ENCODE measurements at regions not wholly inside any gene's neighbourhood (a gene's known extent, or its start where the extent isn't known, plus 50 kb on each side); places are given as distances from the start of the nearest gene placed in this dataset.

- no peak for DNase-seq
Observed at GRCh38 chr16:54724346-54724925, 206.2 kb upstream of the IRX5 start.

- DNase-seq, result peak; percentile 8
Observed at GRCh38 chr16:54722210-54722676, 208.4 kb upstream of the IRX5 start.

- no peak for DNase-seq
Observed at GRCh38 chr16:54720259-54720658, 210.4 kb upstream of the IRX5 start.

- no peak for DNase-seq
Observed at GRCh38 chr16:54719624-54720023, 211.0 kb upstream of the IRX5 start.

GRCh38 chr16:54718376-54718775 is 212.3 kb upstream of the IRX5 start:
- DNase-seq, result no peak

GRCh38 chr16:54715011-54715410 is 215.7 kb upstream of the IRX5 start:
- no peak for DNase-seq

GRCh38 chr16:54712866-54713265 is 217.8 kb upstream of the IRX5 start:
- DNase-seq, result no peak

- DNase-seq, result no peak
Observed at GRCh38 chr16:54707813-54708212, 222.9 kb upstream of the IRX5 start.

GRCh38 chr16:54706406-54706805 is 224.3 kb upstream of the IRX5 start:
- DNase-seq, result no peak

- DNase-seq, result no peak
Observed at GRCh38 chr16:54703339-54703738, 227.3 kb upstream of the IRX5 start.

- no peak for DNase-seq
Observed at GRCh38 chr16:54699656-54700055, 231.0 kb upstream of the IRX5 start.

GRCh38 chr16:54697677-54698076 is 233.0 kb upstream of the IRX5 start:
- DNase-seq, result no peak

- no peak for DNase-seq
Observed at GRCh38 chr16:54696970-54697369, 233.7 kb upstream of the IRX5 start.

- peak; percentile 39 for DNase-seq
Observed at GRCh38 chr16:54696522-54696921, 234.1 kb upstream of the IRX5 start.

GRCh38 chr16:54694651-54695050 is 236.0 kb upstream of the IRX5 start:
- no peak for DNase-seq

- no peak for DNase-seq
Observed at GRCh38 chr16:54693864-54694263, 236.8 kb upstream of the IRX5 start.

- DNase-seq, result no peak
Observed at GRCh38 chr16:54690710-54691109, 240.0 kb upstream of the IRX5 start.

- no peak for DNase-seq
Observed at GRCh38 chr16:54690306-54690705, 240.4 kb upstream of the IRX5 start.

- DNase-seq, result no peak
Observed at GRCh38 chr16:54689072-54689865, 241.4 kb upstream of the IRX5 start.

- DNase-seq, result no peak
Observed at GRCh38 chr16:54688339-54688738, 242.3 kb upstream of the IRX5 start.

GRCh38 chr16:54687043-54687899 is 243.4 kb upstream of the IRX5 start:
- DNase-seq, result peak; percentile 22

- no peak for DNase-seq
Observed at GRCh38 chr16:54685682-54686081, 245.0 kb upstream of the IRX5 start.

- no peak for DNase-seq
Observed at GRCh38 chr16:54679531-54679930, 251.1 kb upstream of the IRX5 start.

Measured in NCI-H69 (cell line).